ENCODE measurements at regions not wholly inside any gene's neighbourhood (a gene's known extent, or its start where the extent isn't known, plus 50 kb on each side); places are given as distances from the start of the nearest gene placed in this dataset.

DNA sequence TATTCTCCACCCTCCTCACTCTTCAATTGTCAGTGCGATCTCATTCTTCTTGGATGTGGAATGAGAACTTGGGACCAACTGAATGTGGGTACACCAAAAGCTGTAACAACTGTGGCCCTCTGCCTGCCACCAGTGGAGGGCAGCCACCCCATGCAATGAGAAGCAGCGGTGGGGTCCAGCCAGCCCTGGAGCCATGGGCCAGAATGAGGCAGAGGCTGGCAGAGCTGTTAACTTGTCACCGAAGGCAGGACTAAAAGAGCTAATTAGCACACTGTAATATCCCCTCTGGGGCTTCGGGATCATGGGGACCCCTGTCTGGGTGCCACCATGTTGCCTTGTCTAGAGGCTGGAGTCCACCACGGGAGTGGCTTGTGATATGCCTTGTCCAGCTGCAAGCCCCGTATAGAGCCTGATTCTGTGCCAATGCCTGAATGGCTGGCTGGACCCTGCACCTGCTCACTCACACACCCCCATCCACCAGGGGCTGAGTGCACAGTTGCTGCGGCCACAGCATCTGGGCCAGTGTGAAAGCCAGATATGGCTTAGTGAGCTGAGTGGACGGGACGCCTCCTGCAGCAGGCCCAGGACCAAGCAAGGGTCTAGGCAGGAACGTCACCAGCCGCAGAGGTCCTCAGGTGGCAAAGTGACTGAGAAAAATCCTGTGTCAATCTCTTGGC, 680.5 kb downstream of the DSC3 start:
- no peaks in the 10 kb centered on the region for H3F3A ChIP-seq (ENCODE audit: low read depth)

GRCh38 chr18:30359521-30359920, 683.0 kb downstream of the DSC3 start:
- H2AFZ ChIP-seq (ENCODE audit: low read length): no peak overlapping the region
- TF ChIP-seq, protein P1, sequence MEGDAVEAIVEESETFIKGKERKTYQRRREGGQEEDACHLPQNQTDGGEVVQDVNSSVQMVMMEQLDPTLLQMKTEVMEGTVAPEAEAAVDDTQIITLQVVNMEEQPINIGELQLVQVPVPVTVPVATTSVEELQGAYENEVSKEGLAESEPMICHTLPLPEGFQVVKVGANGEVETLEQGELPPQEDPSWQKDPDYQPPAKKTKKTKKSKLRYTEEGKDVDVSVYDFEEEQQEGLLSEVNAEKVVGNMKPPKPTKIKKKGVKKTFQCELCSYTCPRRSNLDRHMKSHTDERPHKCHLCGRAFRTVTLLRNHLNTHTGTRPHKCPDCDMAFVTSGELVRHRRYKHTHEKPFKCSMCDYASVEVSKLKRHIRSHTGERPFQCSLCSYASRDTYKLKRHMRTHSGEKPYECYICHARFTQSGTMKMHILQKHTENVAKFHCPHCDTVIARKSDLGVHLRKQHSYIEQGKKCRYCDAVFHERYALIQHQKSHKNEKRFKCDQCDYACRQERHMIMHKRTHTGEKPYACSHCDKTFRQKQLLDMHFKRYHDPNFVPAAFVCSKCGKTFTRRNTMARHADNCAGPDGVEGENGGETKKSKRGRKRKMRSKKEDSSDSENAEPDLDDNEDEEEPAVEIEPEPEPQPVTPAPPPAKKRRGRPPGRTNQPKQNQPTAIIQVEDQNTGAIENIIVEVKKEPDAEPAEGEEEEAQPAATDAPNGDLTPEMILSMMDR (conservative IDR thresholded peaks at IDR 0.05; ENCODE audit: low read length): no peak
- no peak for TF ChIP-seq EZH2phosphoT487 (IDR thresholded peaks at IDR 0.05; ENCODE audit: borderline replicate concordance)

More for the DNA sequence above, 680.5 kb downstream of the DSC3 start:
- H3K4me3 ChIP-seq (ENCODE audit: low read length, poor library complexity, severe bottlenecking): no peak overlapping the region
- no peaks in the 10 kb centered on the region for H3K9me3 ChIP-seq (ENCODE audit: insufficient read depth, low read depth, low read length)
- no peak overlapping the region for H3K9ac ChIP-seq (ENCODE audit: low read depth, low read length, poor library complexity, severe bottlenecking)
- H3K79me2 ChIP-seq (ENCODE audit: insufficient read depth, low read length): no peaks in the 10 kb centered on the region
- no peaks in the 10 kb centered on the region for H3K9me2 ChIP-seq (replicated peaks; ENCODE audit: low read depth, low read length)
- no peak overlapping the region for H3K4me2 ChIP-seq (ENCODE audit: low read depth, low read length, poor library complexity, severe bottlenecking)
- H2AFZ ChIP-seq (ENCODE audit: low read length): no peak overlapping the region
- no peaks in the 10 kb centered on the region for H4K20me1 ChIP-seq (ENCODE audit: insufficient read depth, low read length, poor library complexity, severe bottlenecking)
- H3K36me3 ChIP-seq (ENCODE audit: insufficient read depth, low read length): no peaks in the 10 kb centered on the region
- no peak for TF ChIP-seq EZH2phosphoT487 (IDR thresholded peaks at IDR 0.05; ENCODE audit: borderline replicate concordance)
- TF ChIP-seq, protein P1 (conservative IDR thresholded peaks at IDR 0.05; ENCODE audit: low read length): no peak
- no peaks in the 10 kb centered on the region for H3K27me3 ChIP-seq (ENCODE audit: insufficient read depth, low read length, poor library complexity, severe bottlenecking)
- H3K4me1 ChIP-seq (ENCODE audit: insufficient read depth, low read length, poor library complexity, severe bottlenecking): no peaks in the 10 kb centered on the region

GRCh38 chr18:30358555-30358954, 684.0 kb downstream of the DSC3 start:
- H3K4me2 ChIP-seq (ENCODE audit: low read depth, low read length, poor library complexity, severe bottlenecking): no peak overlapping the region
- H3K4me3 ChIP-seq (ENCODE audit: low read length, poor library complexity, severe bottlenecking): no peak overlapping the region
- TF ChIP-seq, protein P1 (conservative IDR thresholded peaks at IDR 0.05; ENCODE audit: low read length): no peak
- no peak for TF ChIP-seq EZH2phosphoT487 (IDR thresholded peaks at IDR 0.05; ENCODE audit: borderline replicate concordance)
- H3K27me3 ChIP-seq (ENCODE audit: insufficient read depth, low read length, poor library complexity, severe bottlenecking): no peaks in the 10 kb centered on the region
- no peaks in the 10 kb centered on the region for H3F3A ChIP-seq (ENCODE audit: low read depth)
- H3K4me1 ChIP-seq (ENCODE audit: insufficient read depth, low read length, poor library complexity, severe bottlenecking): no peaks in the 10 kb centered on the region
- H2AFZ ChIP-seq (ENCODE audit: low read length): no peak overlapping the region
- no peaks in the 10 kb centered on the region for H3K9me3 ChIP-seq (ENCODE audit: insufficient read depth, low read depth, low read length)
- no peak overlapping the region for H3K9ac ChIP-seq (ENCODE audit: low read depth, low read length, poor library complexity, severe bottlenecking)
- H3K36me3 ChIP-seq (ENCODE audit: insufficient read depth, low read length): no peaks in the 10 kb centered on the region
- no peaks in the 10 kb centered on the region for H3K9me2 ChIP-seq (replicated peaks; ENCODE audit: low read depth, low read length)
- H3K79me2 ChIP-seq (ENCODE audit: insufficient read depth, low read length): no peaks in the 10 kb centered on the region
- H4K20me1 ChIP-seq (ENCODE audit: insufficient read depth, low read length, poor library complexity, severe bottlenecking): no peaks in the 10 kb centered on the region

More at GRCh38 chr18:30359521-30359920, 683.0 kb downstream of the DSC3 start:
- H3K9me3 ChIP-seq (ENCODE audit: insufficient read depth, low read depth, low read length): no peaks in the 10 kb centered on the region
- H4K20me1 ChIP-seq (ENCODE audit: insufficient read depth, low read length, poor library complexity, severe bottlenecking): no peaks in the 10 kb centered on the region
- H3K79me2 ChIP-seq (ENCODE audit: insufficient read depth, low read length): no peaks in the 10 kb centered on the region
- H3K27me3 ChIP-seq (ENCODE audit: insufficient read depth, low read length, poor library complexity, severe bottlenecking): no peaks in the 10 kb centered on the region
- H3K9ac ChIP-seq (ENCODE audit: low read depth, low read length, poor library complexity, severe bottlenecking): no peak overlapping the region
- no peaks in the 10 kb centered on the region for H3K36me3 ChIP-seq (ENCODE audit: insufficient read depth, low read length)
- H3K4me3 ChIP-seq (ENCODE audit: low read length, poor library complexity, severe bottlenecking): no peak overlapping the region
- no peak overlapping the region for H3K4me2 ChIP-seq (ENCODE audit: low read depth, low read length, poor library complexity, severe bottlenecking)
- H3K4me1 ChIP-seq (ENCODE audit: insufficient read depth, low read length, poor library complexity, severe bottlenecking): no peaks in the 10 kb centered on the region
- H3F3A ChIP-seq (ENCODE audit: low read depth): no peaks in the 10 kb centered on the region
- no peaks in the 10 kb centered on the region for H3K9me2 ChIP-seq (replicated peaks; ENCODE audit: low read depth, low read length)
